Peyer's patch (tissue), 4 donors: ENCODE measurements at regions not wholly inside any gene's neighbourhood (a gene's known extent, or its start where the extent isn't known, plus 50 kb on each side); places are given as distances from the start of the nearest gene placed in this dataset.

ENCODE experiments used
- DNase-seq, 3 donors: peaks; one replicate each; pipeline ENCODE4 v3.0.0-alpha.2; 2017 to 2019
- H3K27ac ChIP-seq, 4 donors: fragments of 200-600 bp; sonication (generic); one replicate each; pipeline ENCODE4 v1.5.1; 2016 to 2019
- H3K27me3 ChIP-seq, 2 donors: fragments of 200-600 bp; sonication (generic); one replicate each; pipeline ENCODE4 v1.5.1; 2019
- H3K36me3 ChIP-seq, 3 donors: fragments of 200-600 bp; sonication (generic); one replicate each; pipeline ENCODE4 v1.5.1; 2016 to 2019
- H3K4me1 ChIP-seq, 4 donors: fragments of 200-600 bp; sonication (generic); one replicate each; pipeline ENCODE4 v1.5.1; 2016 to 2019
- H3K4me3 ChIP-seq, 4 donors: fragments of 200-600 bp; sonication (generic); 1 replicate in 3 of 4; 2 replicates in 1 of 4; pipeline ENCODE4 v1.5.1; 2016 to 2019; ENCODE audit warnings: mild to moderate bottlenecking in 1 of 4
- H3K9me3 ChIP-seq, 4 donors: fragments of 200-600 bp; sonication (generic); one replicate each; pipeline ENCODE4 v1.5.1; 2016 to 2019; ENCODE audit warnings: mild to moderate bottlenecking in 1 of 4
- CTCF ChIP-seq, 6 experiments: fragments of 450-650 bp in 4 of 6; fragments of 200-600 bp in 2 of 6; sonication (generic) in 1 of 6; IDR thresholded peaks; one replicate each; pipeline ENCODE4 v1.5.1; 2017 to 2019; ENCODE audit warnings: antibody characterized with exemption in 6 of 6, mild to moderate bottlenecking in 3 of 6, moderate library complexity in 1 of 6
- POLR2A ChIP-seq, 2 donors: fragments of 450-650 bp; IDR thresholded peaks; one replicate each; pipeline ENCODE4 v1.5.1; 2017; ENCODE audit warnings: antibody characterized with exemption in 2 of 2, mild to moderate bottlenecking in 2 of 2, moderate library complexity in 2 of 2

GRCh38 chr16:86221085-86221484 lies 289.2 kb upstream of the FOXF1 start:
- H3K36me3 ChIP-seq, result no peaks in the 10 kb centered on the region
- TF ChIP-seq CTCF (IDR thresholded peaks at IDR 0.05), result no peak
- no peak for TF ChIP-seq POLR2A (IDR thresholded peaks at IDR 0.05)
- H3K27ac ChIP-seq, result peak overlapping the region; percentile 34 to 82 (median 55)
- H3K4me3 ChIP-seq, result no peak overlapping the region
- no peaks in the 10 kb centered on the region for H3K9me3 ChIP-seq
- no peaks in the 10 kb centered on the region for H3K27me3 ChIP-seq
- no peaks in the 10 kb centered on the region for H3K4me1 ChIP-seq
- peak in 1 of 3 donors; percentile 27 for DNase-seq

- Histone ChIP-seq H3K27ac (peak overlapping the region; percentile 34 to 82 (median 69)), H3K36me3 (no peaks in the 10 kb centered on the region), H3K4me1 (no peaks in the 10 kb centered on the region), H3K4me3 (peak overlapping the region in 2 of 4 donors; percentile 4 to 12), H3K27me3 (no peaks in the 10 kb centered on the region), H3K9me3 (no peaks in the 10 kb centered on the region)
- peak in 2 of 3 donors; percentile 41 to 50 for DNase-seq
- TF ChIP-seq CTCF (IDR thresholded peaks at IDR 0.05), result no peak
Measured at GRCh38 chr16:86222547-86222946, 287.8 kb upstream of the FOXF1 start.

- H3K9me3 ChIP-seq, result no peaks in the 10 kb centered on the region
- no peak for DNase-seq
- H3K27me3 ChIP-seq, result no peaks in the 10 kb centered on the region
- H3K36me3 ChIP-seq, result no peaks in the 10 kb centered on the region
- H3K4me3 ChIP-seq, result peak overlapping the region in 2 of 4 donors; percentile 1 to 12
- peak overlapping the region; percentile 34 to 82 (median 69) for H3K27ac ChIP-seq
- TF ChIP-seq POLR2A (IDR thresholded peaks at IDR 0.05), result no peak
- TF ChIP-seq CTCF (IDR thresholded peaks at IDR 0.05), result no peak
- no peaks in the 10 kb centered on the region for H3K4me1 ChIP-seq
Measured at GRCh38 chr16:86222965-86223551, 287.3 kb upstream of the FOXF1 start.

- no peak overlapping the region for H3K4me3 ChIP-seq
- no peaks in the 10 kb centered on the region for H3K9me3 ChIP-seq
- no peaks in the 10 kb centered on the region for H3K4me1 ChIP-seq
- no peaks in the 10 kb centered on the region for H3K36me3 ChIP-seq
- no peaks in the 10 kb centered on the region for H3K27me3 ChIP-seq
- TF ChIP-seq CTCF (IDR thresholded peaks at IDR 0.05) (no peak), POLR2A (IDR thresholded peaks at IDR 0.05) (no peak)
- no peak for DNase-seq
- peak overlapping the region in 3 of 4 donors; percentile 32 to 82 (median 54) for H3K27ac ChIP-seq
Measured at GRCh38 chr16:86224126-86224525, 286.2 kb upstream of the FOXF1 start.

GRCh38 chr16:86224629-86225028 lies 285.7 kb upstream of the FOXF1 start:
- H3K36me3 ChIP-seq, result no peaks in the 10 kb centered on the region
- no peak for DNase-seq
- no peaks in the 10 kb centered on the region for H3K27me3 ChIP-seq
- H3K4me1 ChIP-seq, result no peaks in the 10 kb centered on the region
- H3K4me3 ChIP-seq, result no peak overlapping the region
- H3K27ac ChIP-seq, result no peak overlapping the region
- TF ChIP-seq POLR2A (IDR thresholded peaks at IDR 0.05), result no peak
- no peak for TF ChIP-seq CTCF (IDR thresholded peaks at IDR 0.05)
- H3K9me3 ChIP-seq, result no peaks in the 10 kb centered on the region
